Fibroblast of mammary gland (primary cell): ENCODE measurements at regions not wholly inside any gene's neighbourhood (a gene's known extent, or its start where the extent isn't known, plus 50 kb on each side); places are given as distances from the start of the nearest gene placed in this dataset.

ENCODE experiments used
- DNase-seq: peaks from one replicate; pipeline ENCODE4 v3.0.0-alpha.2; 2010; ENCODE audit warnings: low read depth
- H3K4me3 ChIP-seq: 2 replicates; pipeline ENCODE4 v1.5.1; 2011; ENCODE audit warnings: low read depth, mild to moderate bottlenecking, low read length, moderate library complexity; ENCODE audit not compliant: control insufficient read depth
- TF ChIP-seq, protein P1 (sequence below): conservative IDR thresholded peaks from 2 replicates; pipeline ENCODE4 v1.5.1; 2011; ENCODE audit warnings: low read depth, low read length, inconsistent platforms; ENCODE audit not compliant: control insufficient read depth, insufficient read depth

DNA sequence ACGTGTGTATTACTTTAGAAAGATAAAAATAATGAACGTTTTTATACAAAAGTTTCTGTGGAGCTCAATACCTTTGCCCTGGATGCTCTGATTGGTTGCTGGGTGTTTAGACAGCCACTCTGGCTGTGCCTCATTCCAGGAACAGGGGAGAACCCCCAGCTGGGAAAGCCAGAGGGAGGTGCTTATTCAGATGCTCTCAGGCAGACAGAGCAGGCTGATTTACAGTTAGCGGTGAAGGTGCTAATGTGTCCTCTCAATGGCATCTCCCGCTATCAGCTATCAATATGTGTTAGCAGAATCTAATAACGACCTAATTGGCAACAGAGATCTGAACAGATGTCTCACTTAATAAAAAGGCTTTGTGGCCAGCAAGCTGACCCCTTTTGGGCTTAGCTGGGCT, 402.3 kb downstream of the NUAK1 start:
- no peak overlapping the region for H3K4me3 ChIP-seq
- TF ChIP-seq, protein P1, sequence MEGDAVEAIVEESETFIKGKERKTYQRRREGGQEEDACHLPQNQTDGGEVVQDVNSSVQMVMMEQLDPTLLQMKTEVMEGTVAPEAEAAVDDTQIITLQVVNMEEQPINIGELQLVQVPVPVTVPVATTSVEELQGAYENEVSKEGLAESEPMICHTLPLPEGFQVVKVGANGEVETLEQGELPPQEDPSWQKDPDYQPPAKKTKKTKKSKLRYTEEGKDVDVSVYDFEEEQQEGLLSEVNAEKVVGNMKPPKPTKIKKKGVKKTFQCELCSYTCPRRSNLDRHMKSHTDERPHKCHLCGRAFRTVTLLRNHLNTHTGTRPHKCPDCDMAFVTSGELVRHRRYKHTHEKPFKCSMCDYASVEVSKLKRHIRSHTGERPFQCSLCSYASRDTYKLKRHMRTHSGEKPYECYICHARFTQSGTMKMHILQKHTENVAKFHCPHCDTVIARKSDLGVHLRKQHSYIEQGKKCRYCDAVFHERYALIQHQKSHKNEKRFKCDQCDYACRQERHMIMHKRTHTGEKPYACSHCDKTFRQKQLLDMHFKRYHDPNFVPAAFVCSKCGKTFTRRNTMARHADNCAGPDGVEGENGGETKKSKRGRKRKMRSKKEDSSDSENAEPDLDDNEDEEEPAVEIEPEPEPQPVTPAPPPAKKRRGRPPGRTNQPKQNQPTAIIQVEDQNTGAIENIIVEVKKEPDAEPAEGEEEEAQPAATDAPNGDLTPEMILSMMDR: no peak
- DNase-seq: no peak

DNA sequence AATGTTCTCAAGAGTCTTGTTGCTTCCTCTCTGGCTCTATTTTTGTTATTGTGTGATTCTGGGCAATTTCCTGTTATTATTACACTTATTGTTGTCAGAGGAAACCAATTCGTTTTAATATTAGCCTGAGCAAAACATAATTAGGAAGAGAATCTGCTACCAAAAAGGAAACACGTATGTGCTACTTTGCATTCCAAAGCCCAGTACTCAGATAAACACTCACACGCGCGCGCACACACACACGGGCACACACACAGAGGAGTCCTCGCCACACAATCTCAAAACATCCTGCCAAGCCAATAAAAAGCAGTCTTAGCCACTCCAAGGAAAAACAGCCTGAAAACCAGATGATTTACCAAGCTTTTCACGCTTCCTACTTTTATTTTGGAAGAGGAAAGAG, 400.7 kb downstream of the NUAK1 start:
- H3K4me3 ChIP-seq: no peak overlapping the region
- TF ChIP-seq, protein P1: no peak
- DNase-seq: no peak

DNA sequence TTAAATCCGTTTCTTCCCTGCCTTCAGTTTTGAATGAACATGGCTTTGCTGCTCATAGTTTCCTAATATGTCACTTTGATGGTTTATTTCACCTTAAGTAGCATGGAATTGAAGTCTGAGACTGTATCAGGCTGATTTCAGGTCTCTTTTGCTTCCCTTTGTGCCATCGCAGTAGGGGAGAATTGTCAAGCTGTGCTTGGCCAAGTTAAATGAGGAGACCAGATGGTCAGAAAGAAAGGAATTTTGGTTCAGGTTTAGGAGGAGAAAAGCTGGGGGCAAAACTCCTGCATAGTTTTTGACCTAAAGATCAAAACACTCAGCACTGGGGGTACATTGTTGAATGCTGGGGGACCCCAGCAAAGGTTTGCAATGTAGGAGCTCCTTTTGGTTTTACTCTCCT, 398.4 kb downstream of the NUAK1 start:
- H3K4me3 ChIP-seq: no peak overlapping the region
- no peak for DNase-seq
- TF ChIP-seq, protein P1: no peak

DNA sequence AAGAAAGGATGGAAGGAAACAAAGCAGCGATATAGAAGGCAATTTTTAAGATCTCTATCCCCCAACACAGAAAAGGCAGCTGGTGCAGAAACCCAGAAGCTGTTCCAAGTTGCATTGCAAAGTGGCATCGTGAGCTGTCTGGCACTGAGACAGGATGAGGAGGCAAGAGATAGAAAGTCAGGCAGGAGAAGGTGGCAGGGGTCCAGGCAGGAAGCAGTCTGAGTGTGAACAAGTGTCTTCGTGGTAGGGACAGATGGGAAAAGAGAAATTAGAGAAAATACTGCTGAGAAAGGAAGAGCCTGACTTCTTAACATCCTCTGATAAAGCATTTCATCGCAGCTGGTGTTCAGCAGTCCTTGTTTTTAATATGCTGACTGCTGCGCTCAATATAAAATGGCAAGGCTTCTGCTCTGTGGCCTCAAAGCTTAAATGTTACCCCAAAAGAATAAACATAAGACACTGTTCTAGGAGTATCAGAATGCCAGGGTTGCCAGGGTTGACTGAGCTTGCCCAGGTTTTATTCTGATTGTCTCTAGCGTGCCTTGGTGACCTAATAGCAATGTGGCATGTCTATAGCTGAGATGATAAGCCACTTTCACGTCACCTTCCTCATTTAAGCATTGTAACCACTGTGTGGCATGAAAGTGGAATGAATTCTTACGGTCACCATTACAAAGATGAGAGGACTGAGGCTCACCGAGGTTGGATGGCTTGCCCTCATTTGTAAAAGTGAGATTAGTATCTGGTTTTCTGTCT, 397.6 kb downstream of the NUAK1 start:
- H3K4me3 ChIP-seq: no peak overlapping the region
- TF ChIP-seq, protein P1: no peak
- peak; percentile 13 for DNase-seq

DNA sequence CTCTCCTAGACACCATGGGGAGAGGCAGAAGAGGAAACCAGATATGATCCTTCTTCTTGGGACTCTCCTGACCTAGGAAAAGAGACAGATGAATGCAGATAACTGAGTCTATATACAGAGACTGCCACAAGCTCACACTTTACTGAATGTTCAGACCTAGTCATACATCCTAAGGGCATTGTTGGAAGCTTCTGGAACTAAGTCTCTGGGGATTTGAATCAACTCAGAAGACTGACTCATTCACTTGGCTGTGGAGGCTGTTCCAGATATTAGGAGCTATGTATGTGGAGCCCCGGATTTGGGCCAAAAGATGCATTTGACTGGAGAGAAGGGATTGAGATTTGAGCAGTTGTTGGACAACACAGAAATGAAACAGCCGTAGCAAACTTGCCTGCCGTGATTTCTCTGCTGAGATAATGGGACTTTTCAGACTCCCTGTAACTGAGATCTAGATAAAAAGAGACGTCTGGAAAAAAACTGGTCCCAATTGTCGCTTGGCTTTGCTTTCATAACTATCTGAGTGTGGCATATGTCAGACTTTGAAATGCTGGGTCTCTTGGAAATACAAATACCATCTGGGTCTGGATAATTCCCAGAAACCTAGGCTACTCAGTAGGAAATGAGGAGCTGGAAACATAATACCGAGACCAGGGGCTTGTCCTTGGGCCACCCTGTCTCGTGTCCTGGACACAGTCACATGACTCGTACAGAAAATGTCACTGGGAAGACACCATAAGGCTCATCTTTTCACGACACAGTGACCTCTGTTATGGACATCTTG, 396.8 kb downstream of the NUAK1 start:
- DNase-seq: peak; percentile 82
- TF ChIP-seq, protein P1: no peak
- H3K4me3 ChIP-seq: no peak overlapping the region

DNA sequence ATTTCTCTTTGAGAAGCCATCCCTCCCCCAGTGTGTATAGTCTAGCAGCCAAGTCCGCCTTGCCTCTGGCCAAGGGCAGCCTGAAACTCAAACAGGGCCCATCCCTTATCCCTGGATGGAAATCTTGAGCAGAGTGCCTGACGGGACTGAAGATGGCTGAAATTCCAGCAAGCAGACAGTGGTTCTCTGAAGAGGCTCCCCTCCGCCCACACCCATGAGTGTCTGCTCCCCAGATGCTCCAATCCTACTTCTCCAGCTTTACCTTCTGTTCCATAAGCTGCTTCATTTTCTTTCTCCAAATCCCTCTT, 396.2 kb downstream of the NUAK1 start:
- no peak for DNase-seq
- TF ChIP-seq, protein P1: no peak
- H3K4me3 ChIP-seq: no peak overlapping the region
